HG02610 (cell line): ENCODE measurements at regions not wholly inside any gene's neighbourhood (a gene's known extent, or its start where the extent isn't known, plus 50 kb on each side); places are given as distances from the start of the nearest gene placed in this dataset.
"Not testable (repeated sequence)": the region's sequence is repeated elsewhere in the genome, so short reads cannot be mapped to it uniquely, and the experiment has no call there.

Experiments
- ATAC-seq: cut with Tn5 transposase; IDR thresholded peaks from one replicate; pipeline ENCODE4 v1.9.1; 2021; ENCODE audit warnings: mild to moderate bottlenecking, moderate library complexity; ENCODE audit not compliant: unreplicated experiment

DNA sequence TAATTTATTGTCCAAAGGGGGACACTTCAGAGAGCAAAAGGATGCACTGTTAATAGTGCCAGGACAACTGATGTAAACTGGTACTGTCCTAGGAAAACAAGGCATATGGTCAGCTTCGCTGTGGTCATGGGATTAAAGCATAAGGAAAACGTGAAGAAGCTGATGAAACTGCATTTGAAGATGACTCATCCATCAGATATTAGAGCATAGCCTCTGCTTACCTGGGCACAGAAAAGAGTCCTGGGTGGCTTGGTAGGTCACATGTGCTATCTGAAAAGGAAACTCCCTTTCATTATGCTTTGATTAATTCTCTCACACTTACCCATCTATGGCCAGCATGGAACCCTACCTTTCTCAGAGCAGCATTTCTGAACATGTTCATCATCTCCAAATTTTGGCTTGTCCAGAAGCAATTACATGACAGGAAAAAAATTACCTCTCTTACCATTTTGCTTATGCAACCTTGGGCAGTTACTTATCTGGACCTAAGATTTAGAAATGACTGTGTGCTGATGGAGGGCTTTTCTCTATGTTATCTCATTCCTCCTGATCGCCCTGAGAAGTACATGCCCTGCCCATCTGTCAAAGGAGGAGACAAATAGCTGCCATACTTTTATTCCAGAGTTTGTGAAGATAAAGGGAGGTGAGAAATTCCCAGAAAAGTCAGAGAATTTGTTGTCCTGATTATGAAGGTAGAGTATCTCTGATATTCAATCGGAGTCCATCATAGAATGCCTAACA lies 275.3 kb upstream of the SLC14A2 start:
- no peak for ATAC-seq

DNA sequence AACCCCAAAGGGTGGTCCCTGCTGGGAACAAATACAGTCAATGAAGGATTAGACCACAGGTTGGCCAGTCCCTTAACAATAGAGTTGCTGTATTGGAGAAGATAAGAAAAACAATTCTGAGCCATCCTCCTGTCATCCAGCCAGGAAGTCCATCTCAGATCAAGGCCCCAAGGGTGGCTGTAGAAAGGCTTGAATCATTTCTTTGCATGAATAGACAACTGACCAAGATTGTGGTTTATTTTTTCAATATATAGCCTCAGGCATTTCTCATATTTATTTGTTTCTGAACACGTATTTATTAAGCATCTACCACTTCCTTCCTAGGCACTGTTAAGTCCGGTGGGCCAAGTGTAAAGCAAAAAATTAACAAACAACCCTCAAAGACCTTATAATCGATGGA lies 274.4 kb upstream of the SLC14A2 start:
- ATAC-seq, result no peak

DNA sequence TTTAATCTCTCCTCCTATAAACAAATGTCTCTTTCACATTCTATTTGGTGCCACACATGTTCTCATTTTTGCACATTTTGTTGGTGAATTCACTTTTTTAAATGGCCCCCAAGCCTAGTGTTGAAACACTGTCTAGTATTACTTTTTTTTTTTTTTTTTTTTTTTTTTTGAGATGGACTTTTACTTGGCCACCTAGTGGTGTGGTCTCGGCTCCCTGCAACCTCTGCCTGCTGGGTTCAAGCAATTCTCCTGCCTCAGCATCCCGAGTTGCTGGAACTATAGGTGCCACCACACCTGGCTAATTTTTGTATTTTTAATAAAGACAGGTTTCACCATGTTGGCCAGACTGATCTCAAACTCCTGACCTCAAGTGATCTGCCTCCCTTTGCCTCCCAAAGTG lies 273.8 kb upstream of the SLC14A2 start:
- ATAC-seq, result no peak

DNA sequence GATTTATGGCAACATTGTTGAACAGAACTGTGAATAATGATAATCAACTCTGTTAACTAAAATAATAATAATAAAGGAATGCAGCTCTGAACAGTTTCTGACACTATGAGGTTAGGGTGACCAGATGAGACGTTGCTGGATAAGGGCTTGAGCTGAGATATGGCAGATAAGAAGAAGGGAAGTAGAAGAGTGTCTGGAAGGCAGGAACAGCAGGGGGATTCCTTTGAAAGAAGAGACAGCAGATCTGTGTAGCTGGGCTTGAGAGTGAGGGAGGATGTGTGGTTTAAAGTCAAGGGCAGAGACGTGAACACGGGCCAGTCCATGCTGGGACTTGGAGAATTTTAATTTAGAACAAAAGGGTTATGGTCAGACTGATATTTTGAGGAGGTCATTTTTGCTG lies 273.1 kb upstream of the SLC14A2 start:
- ATAC-seq, result no peak

DNA sequence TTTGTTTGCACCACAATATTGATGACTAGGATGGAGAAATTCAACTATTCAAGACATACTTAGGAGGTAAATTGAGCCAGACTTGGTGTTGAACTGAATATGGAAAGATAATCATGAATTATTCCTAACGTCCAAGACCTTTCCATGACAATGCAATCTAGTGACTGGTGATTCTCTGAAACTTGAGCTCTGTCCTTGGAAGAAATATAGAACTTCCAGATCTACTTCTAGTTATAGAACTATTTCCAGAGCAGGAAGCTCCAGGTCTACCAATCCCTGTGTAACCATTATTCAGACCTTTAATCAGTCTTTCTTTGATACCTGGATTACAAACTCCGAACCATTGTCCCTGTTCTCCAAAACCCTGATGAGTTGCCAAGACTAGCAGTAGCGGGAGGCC lies 272.6 kb upstream of the SLC14A2 start:
- ATAC-seq, result no peak

DNA sequence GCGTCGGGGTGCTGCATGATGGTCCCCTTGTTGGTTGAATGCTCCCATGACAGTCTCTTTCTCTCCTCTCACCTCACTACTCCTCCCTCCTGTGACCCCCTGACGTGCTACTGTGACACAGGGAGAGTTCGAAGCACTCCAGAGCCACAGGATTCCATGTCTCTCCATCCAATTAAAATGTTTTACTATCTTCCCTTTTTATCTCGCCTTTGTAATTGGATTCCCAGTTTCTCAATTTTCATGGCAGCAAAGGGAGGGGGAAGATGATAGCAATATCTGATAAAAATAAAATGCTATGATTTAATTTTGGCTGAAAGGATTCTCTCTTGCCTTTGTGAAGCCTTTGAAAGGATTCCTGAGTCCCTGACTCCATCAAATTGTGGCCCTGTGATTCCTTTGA lies 271.9 kb upstream of the SLC14A2 start:
- no peak for ATAC-seq

DNA sequence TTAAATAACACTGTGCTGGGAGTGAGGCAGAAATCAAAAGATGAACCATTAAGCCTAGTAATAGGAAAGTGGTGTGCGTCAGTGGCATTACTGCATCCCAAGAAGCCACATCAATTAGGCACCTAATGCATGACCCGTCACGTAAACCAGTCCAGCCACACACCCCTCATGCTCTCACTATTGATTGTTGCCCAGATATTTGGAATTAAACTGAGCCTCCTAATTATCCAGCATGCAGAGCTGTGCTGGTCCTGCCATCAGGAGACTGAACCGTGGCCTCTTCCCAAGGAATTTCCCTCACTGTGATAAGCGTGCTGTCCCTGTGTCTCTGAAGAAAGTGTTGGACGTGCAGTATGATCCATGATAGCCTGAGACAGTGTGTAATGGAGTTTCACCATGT lies 270.6 kb upstream of the SLC14A2 start:
- ATAC-seq, result not testable (repeated sequence)

DNA sequence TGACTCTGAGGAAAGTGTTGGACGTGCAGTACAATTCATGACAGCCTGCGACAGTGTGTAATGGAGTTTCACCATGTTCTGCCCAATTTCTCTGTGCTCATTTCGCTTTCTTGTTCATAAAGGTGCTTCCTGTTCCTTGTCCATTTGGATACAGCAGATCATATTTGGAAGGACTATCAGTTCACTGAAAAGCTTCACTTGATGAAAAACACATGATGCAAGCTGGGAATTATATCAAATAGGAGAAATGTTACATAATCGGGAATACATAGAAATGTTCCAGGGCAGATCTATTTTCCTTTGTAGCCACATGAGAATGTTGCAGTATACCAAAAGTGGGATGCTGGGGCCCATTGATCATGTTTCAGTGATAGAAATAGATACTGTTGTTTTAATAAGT lies 266.3 kb upstream of the SLC14A2 start:
- ATAC-seq, result no peak

DNA sequence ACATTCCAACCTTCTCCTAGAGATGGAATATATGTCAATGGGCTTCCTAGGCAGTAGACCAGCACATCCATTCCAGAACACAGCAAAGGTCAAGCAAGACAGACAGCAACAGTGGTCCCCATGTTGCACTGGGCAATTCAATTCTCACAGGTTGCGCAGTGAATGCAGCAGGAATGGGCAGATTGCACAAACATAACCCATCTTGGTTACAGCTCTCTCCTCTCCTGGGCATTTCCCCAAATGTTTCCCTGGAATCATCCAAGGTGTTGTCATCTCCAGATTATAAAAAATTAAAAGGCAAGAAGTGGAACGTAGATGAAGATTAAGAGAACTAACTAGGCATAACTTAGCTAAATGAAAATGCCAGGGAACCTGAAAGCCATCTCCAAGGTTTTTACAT lies 265.8 kb upstream of the SLC14A2 start:
- ATAC-seq, result no peak

DNA sequence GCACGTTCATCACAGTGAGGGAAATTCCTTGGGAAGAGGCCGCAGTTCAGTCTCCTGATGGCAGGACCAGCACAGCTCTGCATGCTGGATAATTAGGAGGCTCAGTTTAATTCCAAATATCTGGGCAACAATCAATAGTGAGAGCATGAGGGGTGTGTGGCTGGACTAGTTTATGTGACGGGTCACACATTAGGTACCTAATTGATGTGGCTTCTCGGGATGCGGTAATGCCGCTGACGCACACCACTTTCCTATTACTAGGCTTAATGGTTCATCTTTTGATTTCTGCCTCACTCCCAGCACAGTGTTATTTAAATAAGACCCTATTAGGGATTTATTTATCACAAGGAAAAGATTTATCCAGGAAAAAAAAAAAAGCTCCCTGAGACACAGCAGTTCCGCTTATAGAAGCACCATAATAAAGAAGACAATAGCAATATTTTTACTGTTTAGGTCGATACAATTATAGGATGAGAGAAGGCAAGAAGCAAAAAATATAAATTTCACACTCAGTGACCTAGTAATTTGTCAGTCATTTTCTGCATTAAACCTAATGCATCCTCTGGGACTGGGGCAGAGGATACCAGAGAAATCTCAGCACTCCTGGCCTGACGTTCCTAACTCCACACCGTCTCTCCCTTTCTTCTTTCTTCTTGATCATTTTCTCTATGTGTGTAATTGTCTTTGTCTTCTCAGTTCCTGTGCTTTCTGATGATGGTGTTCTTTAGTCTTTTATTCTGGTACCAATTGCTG lies 264.7 kb upstream of the SLC14A2 start:
- ATAC-seq, result no peak

DNA sequence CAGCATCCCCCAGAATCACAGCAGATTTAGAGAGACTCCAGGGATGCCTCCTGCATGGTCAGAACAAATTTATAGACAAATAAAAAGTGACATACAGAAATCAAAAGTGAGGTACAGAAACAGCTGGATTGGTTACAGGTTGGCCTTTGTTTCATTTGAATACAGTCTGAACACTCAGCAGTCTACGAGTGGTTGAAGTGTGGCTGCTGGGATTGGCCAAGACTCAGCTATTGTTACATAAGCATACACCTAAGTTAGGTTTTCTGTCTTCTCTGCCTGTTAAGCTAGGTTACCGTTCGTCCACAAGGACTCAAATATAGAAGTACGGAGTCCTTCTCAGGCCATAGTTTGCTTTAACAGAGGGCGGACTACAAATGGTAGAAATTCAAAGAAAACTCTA lies 262.4 kb upstream of the SLC14A2 start:
- ATAC-seq, result no peak

DNA sequence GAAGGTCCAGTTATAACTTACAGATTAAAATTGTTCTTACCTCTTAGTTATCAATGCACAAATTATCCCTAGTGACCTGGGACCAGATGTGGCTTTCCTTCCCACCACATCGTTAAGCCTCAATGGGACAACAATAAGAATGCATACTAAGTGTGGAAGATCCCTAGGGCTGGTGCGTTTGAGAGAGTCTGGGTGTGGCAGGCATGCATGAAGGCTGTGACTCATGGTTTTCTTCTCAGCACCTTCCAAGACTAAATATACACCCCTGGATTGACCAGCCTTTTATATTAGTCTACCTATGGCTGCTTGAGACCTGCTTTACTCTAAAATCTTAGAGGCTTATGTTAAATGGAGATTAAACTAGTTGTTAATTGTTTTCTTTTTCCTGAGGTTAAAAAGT lies 261.7 kb upstream of the SLC14A2 start:
- no peak for ATAC-seq

DNA sequence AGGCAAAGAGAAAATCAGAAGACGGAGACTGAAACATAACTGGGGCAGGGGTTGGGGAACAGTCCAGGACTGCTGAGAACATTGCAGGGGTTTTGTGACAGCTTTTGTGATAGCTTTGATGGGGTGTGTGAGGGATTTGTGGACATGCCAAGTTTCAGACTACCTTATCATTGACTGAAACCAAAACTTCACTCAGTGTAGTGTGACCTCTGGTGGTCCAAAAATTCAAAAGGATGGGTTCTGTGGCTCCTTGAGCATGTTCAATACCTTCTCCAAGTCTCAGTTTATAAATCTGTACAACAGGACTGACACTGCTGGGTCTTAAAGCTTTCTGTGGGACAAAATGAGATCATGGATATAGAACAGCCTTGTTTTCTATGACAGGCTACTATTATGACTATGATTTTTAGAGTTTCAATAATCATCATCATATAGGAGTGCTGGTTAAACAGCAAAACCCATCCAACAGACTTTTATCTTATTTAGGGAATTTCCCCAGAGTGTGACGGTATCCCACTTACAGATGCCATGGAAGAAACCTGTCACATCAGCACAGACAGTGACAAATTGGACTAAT lies 259.2 kb upstream of the SLC14A2 start:
- peak; percentile 61 for ATAC-seq

DNA sequence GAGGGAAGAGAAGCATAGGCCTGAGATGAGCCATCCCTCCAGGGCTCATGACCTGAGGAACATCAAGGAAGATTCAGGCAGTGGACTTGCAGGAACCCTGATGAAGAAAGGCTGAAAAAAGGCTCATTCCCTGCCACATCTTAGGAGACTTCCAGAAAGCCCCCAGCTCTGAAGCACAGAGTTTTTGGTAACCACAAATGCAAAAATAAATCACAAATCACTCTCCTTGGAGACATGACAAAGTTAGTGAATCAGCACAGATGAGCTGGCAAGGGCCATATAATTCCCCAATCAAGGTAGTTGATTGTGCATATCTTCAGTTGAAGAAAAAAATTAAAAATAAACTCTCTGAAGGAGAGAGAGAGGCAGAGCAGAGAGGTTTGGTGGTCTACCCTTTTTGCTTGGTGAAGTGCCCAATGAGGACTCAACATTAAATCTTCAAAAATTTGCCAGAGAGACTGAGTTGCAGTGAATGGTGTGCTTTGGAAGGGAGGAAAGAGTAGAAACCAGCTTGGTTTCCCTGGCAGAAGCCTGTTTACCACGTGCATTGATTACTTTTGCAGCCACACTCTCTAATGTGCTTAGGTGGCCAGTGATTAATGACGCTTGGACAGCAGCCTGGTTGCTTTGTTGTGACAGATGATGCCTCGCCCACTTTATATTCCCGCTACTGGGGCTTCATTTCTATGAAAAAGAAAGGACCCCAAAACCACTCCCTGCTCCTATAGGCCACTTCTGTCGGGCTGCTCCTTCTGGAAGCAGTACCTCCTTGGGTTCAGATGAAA lies 257.4 kb upstream of the SLC14A2 start:
- ATAC-seq, result no peak

DNA sequence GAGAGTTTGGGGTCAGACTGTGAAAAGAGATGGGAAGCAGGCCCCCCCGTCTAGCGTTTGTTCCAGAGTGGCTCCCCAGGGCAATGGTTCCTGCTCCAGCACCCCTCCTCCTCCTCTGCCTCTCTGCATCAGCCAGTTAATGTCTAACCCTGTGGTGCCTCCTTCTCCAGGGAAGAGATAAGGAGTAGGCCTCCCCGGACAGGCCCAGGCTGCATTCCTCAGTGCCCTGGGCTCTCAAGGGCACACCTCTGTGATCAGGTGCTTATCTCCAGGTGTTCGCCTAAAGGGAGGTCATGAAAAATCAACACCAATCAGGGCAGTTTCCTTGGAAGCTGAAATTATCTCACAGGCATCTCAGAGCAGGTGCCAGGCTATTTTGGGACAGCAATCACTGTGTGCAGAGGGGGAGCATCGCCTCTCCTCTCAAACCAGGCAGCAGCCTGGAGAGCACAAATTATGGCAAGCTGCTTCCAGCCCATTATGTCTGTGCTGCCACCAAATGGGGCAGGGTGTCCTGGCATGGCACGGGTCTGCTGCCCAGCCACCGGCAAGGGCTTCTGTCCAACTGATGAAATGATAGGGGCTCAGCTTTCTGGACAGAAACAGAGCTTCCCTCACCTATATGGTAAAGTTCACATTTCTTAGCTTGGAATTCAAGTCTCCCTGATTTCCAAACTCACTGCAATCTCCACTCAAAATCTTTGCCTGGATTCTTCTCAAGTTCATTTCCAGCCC lies 255.8 kb upstream of the SLC14A2 start:
- no peak for ATAC-seq

DNA sequence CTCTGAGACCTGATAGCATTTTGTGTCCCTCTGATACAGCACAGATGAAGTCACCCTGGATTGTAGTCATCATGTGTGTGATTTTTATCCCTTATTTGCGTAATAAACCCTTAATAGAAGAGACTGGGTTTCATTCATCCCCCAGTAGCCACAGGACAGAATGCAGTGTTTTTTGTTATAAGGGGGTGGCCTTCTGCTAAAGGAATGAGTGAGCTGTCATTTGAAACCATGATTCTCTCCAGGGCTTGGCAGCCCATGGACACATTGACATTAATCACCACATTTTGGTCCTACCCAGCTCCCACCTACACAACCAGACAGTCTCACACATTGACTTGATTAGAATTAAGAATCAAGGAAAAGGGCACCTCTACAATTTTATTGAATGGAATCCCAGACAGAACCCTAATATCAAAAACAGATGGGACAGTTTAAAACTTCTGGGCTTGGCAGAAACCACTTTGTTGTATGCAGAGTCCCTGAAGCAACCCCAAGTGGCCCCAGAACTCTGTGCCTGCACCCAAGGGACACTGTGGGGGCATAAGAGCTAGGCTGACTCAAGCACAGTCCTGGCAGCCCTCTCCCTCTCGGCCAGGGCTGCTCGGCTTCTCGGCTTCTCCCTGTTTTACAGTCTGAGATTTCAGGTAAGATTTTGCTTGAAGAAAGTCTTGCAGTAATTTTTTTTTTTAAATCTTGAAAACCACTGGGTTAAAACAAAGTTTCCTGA lies 254.0 kb upstream of the SLC14A2 start:
- ATAC-seq, result no peak

DNA sequence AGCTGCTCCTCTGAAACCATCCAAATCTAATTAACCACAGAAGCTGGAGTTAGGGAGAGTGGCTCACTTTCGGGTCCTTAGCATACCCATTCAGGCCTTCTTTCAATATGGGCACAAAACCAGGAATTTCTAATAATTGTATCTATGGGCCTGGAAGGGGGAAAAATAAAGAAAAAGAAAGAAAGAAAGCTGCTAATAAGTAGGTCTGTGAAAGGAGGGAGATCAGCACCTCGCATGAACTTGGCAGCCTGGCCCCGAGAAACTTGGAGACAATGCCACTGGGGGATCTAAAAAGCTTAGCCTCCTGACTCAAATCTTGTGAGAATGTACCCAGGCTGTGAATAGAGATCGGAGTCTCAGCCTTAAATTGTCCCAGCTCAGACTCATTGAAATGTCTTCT lies 252.1 kb upstream of the SLC14A2 start:
- ATAC-seq, result no peak

DNA sequence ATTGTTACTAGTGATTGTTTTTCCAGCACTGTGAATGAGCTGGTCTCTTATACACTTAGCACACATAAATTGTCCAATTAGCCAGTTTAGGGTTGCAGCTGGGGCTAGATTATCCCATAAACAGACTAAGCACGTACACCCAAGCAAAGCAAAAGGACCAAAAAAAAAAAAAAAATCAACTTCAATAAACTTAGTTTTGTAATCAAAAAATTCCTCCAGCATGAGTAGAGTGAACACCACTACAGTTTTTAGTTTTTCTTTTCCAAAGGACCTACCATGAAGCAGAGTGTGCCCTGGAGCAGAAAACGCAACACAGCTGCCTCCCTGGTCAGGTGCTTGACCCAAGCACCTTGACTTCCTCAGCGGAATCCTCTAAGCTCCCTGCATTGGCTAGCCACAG lies 249.4 kb upstream of the SLC14A2 start:
- ATAC-seq, result no peak

DNA sequence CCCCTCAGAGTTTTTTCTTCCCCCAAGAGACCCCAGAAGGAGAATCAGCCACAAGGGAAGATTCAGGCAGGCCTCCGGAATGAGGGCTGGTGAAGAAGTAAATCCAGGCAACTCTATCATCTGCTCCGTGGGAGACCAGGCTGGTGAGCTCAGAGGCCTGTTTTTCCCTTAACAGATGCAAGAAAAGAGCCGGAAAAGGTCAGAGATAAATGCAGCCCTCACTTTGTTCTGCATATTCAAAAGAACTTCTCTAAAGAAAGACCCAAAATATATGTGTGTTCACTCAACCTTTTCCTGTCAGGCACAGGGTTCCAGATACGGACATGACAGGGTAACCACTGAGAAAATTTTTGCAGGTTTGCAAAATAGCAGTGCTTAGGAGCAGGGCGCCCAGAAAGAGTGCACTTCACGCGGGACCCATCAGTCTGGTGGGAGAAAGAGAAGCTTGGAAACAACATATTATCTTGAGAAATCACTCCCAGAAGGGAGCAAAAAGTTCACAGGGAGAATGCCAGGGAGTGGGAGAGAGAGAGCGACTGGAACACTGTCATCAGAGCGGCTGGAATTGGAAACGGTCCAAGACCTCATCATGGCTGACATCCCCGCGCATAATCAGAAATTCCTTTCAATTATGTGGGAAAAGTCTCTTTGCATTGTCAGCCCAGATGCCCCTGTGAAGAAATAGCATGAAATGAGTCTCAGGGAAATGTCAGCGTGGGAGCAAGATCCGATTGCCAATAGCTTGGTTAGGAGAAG lies 244.8 kb upstream of the SLC14A2 start:
- no peak for ATAC-seq
